ENCODE measurements at regions not wholly inside any gene's neighbourhood (a gene's known extent, or its start where the extent isn't known, plus 50 kb on each side); places are given as distances from the start of the nearest gene placed in this dataset.

GRCh38 chr14:104292084-104292970, 153.9 kb downstream of the KIF26A start:
- Mint-ChIP-seq H3K27ac (ENCODE audit: unreplicated experiment) (no peak overlapping the region), H3K36me3 (ENCODE audit: low read depth, unreplicated experiment) (no peaks in the 10 kb centered on the region), H3K27me3 (ENCODE audit: unreplicated experiment) (peaks cover 9% of the 10 kb centered on the region), H3K4me3 (ENCODE audit: unreplicated experiment) (no peak overlapping the region), H3K9me3 (ENCODE audit: unreplicated experiment) (no peaks in the 10 kb centered on the region), H3K4me1 (ENCODE audit: unreplicated experiment) (peaks cover 5% of the 10 kb centered on the region)
- TF ChIP-seq CTCF (IDR thresholded peaks at IDR 0.05; ENCODE audit: unreplicated experiment), result no peak
- no peak for DNase-seq (ENCODE audit: low spot score)

- H3K4me3 Mint-ChIP-seq (ENCODE audit: unreplicated experiment), result no peak overlapping the region
- H3K36me3 Mint-ChIP-seq (ENCODE audit: low read depth, unreplicated experiment), result no peaks in the 10 kb centered on the region
- DNase-seq (ENCODE audit: low spot score), result no peak
- no peak overlapping the region for H3K27ac Mint-ChIP-seq (ENCODE audit: unreplicated experiment)
- H3K27me3 Mint-ChIP-seq (ENCODE audit: unreplicated experiment), result peaks cover 7% of the 10 kb centered on the region
- no peaks in the 10 kb centered on the region for H3K9me3 Mint-ChIP-seq (ENCODE audit: unreplicated experiment)
- peaks cover 5% of the 10 kb centered on the region for H3K4me1 Mint-ChIP-seq (ENCODE audit: unreplicated experiment)
- no peak for TF ChIP-seq CTCF (IDR thresholded peaks at IDR 0.05; ENCODE audit: unreplicated experiment)
These were observed 154.9 kb downstream of the KIF26A start for GRCh38 chr14:104293231-104293841.

GRCh38 chr14:104293851-104294627, 155.7 kb downstream of the KIF26A start:
- no peak for DNase-seq (ENCODE audit: low spot score)
- peak; percentile 30 for TF ChIP-seq CTCF (IDR thresholded peaks at IDR 0.05; ENCODE audit: unreplicated experiment)
- Mint-ChIP-seq H3K9me3 (ENCODE audit: unreplicated experiment) (no peaks in the 10 kb centered on the region), H3K27ac (ENCODE audit: unreplicated experiment) (peak overlapping the region; percentile 70), H3K4me3 (ENCODE audit: unreplicated experiment) (no peak overlapping the region), H3K36me3 (ENCODE audit: low read depth, unreplicated experiment) (no peaks in the 10 kb centered on the region), H3K27me3 (ENCODE audit: unreplicated experiment) (peaks cover 7% of the 10 kb centered on the region), H3K4me1 (ENCODE audit: unreplicated experiment) (peaks cover 5% of the 10 kb centered on the region)

GRCh38 chr14:104294628-104294982, 156.2 kb downstream of the KIF26A start:
- H3K9me3 Mint-ChIP-seq (ENCODE audit: unreplicated experiment), result no peaks in the 10 kb centered on the region
- peaks cover 8% of the 10 kb centered on the region for H3K27me3 Mint-ChIP-seq (ENCODE audit: unreplicated experiment)
- H3K4me3 Mint-ChIP-seq (ENCODE audit: unreplicated experiment), result no peak overlapping the region
- TF ChIP-seq CTCF (IDR thresholded peaks at IDR 0.05; ENCODE audit: unreplicated experiment), result no peak
- H3K4me1 Mint-ChIP-seq (ENCODE audit: unreplicated experiment), result peaks cover 5% of the 10 kb centered on the region
- DNase-seq (ENCODE audit: low spot score), result no peak
- no peaks in the 10 kb centered on the region for H3K36me3 Mint-ChIP-seq (ENCODE audit: low read depth, unreplicated experiment)
- peak overlapping the region; percentile 70 for H3K27ac Mint-ChIP-seq (ENCODE audit: unreplicated experiment)

Measured in endothelial cell (in vitro differentiated cells).